Kidney epithelial cell (primary cell): ENCODE measurements at regions not wholly inside any gene's neighbourhood (a gene's known extent, or its start where the extent isn't known, plus 50 kb on each side); places are given as distances from the start of the nearest gene placed in this dataset.

Source experiments
- DNase-seq: peaks from one replicate; pipeline ENCODE4 v3.0.0-alpha.2; 2010; ENCODE audit warnings: low read depth
- H3K27me3 ChIP-seq: 2 replicates; pipeline ENCODE4 v1.6.0; 2011; ENCODE audit warnings: low read length; ENCODE audit not compliant: control insufficient read depth, insufficient read depth
- H3K36me3 ChIP-seq: 2 replicates; pipeline ENCODE4 v1.5.1; 2011; ENCODE audit warnings: low read length; ENCODE audit not compliant: control insufficient read depth, insufficient read depth
- H3K4me3 ChIP-seq: 2 replicates; pipeline ENCODE4 v1.5.1; 2011; ENCODE audit warnings: low read depth, mild to moderate bottlenecking, control low read depth, low read length
- CTCF ChIP-seq: IDR thresholded peaks from 2 replicates; pipeline ENCODE4 v1.5.1; 2011; ENCODE audit warnings: mild to moderate bottlenecking, moderate library complexity, low read length, control low read depth, inconsistent platforms; ENCODE audit not compliant: insufficient read depth, poor library complexity, severe bottlenecking

GRCh38 chr2:188848887-188849435 lies 125.2 kb upstream of the COL3A1 start:
- no peak for TF ChIP-seq CTCF
- Histone ChIP-seq H3K4me3 (no peak overlapping the region), H3K36me3 (no peaks in the 10 kb centered on the region), H3K27me3 (no peaks in the 10 kb centered on the region)
- no peak for DNase-seq

- DNase-seq, result no peak
- no peak overlapping the region for H3K4me3 ChIP-seq
- no peaks in the 10 kb centered on the region for H3K36me3 ChIP-seq
- TF ChIP-seq CTCF, result no peak
- H3K27me3 ChIP-seq, result no peaks in the 10 kb centered on the region
Measured at GRCh38 chr2:188850786-188851185, 123.4 kb upstream of the COL3A1 start.

GRCh38 chr2:188851311-188851710 lies 122.9 kb upstream of the COL3A1 start:
- DNase-seq, result no peak
- TF ChIP-seq CTCF, result no peak

GRCh38 chr2:188851826-188852225 lies 122.3 kb upstream of the COL3A1 start:
- no peak overlapping the region for H3K4me3 ChIP-seq
- no peaks in the 10 kb centered on the region for H3K27me3 ChIP-seq

More at GRCh38 chr2:188851311-188851710, 122.9 kb upstream of the COL3A1 start:
- Histone ChIP-seq H3K27me3 (no peaks in the 10 kb centered on the region), H3K4me3 (no peak overlapping the region), H3K36me3 (no peaks in the 10 kb centered on the region)

GRCh38 chr2:188852772-188853171 lies 121.4 kb upstream of the COL3A1 start:
- TF ChIP-seq CTCF, result no peak
- Histone ChIP-seq H3K27me3 (no peaks in the 10 kb centered on the region), H3K4me3 (no peak overlapping the region), H3K36me3 (no peaks in the 10 kb centered on the region)
- no peak for DNase-seq

More at GRCh38 chr2:188851826-188852225, 122.3 kb upstream of the COL3A1 start:
- TF ChIP-seq CTCF, result no peak
- H3K36me3 ChIP-seq, result no peaks in the 10 kb centered on the region
- no peak for DNase-seq

GRCh38 chr2:188853307-188853706 lies 120.9 kb upstream of the COL3A1 start:
- TF ChIP-seq CTCF, result no peak
- DNase-seq, result no peak
- no peaks in the 10 kb centered on the region for H3K36me3 ChIP-seq
- H3K27me3 ChIP-seq, result no peaks in the 10 kb centered on the region
- H3K4me3 ChIP-seq, result no peak overlapping the region
